NCI-H446 treated with DMSO at 0.1 percent for 48 hours (cell line): ENCODE measurements at regions not wholly inside any gene's neighbourhood (a gene's known extent, or its start where the extent isn't known, plus 50 kb on each side); places are given as distances from the start of the nearest gene placed in this dataset.
"Not testable (repeated sequence)": the region's sequence is repeated elsewhere in the genome, so short reads cannot be mapped to it uniquely, and the experiment has no call there.

Experiments
- DNase-seq: peaks from one replicate; lab custom pipeline; 2025; lab: John Stamatoyannopoulos, UW

DNA sequence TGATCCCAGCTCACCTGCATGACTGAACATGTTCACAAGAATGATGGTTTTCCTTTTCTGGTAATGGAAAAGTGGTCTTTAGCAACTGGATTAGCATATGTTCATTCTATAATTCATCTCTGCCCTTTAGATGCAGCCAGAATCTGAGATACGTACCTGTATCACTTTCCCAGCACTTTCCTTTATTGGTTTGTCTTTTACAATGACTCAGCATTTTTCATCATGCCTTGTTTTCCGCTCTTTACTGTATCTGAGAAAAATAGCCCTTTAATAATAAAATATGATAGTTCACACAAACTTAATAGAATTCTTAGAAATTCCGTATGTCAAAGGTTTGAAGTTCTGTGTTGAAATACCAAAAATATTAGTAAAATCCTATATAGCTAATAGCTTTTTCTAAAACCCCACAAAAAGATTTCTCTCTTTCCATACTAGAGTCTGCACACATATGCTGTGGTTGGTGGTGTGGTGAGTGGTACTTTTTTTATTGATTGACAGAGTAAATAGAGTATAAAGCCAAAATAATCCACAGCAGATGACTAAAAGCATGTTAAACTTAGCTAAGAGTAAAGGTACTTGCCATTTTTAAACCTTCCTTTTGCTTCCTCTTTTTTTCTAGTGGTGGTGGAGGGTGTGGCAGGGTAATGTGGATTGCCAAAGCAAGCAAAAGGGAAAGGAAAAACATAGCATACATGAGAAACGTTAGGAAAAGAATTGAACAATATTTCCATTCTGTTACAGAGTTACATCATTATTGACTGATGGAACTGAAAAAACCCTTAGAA is 328.9 kb upstream of the RBMS3 start:
- no peak for DNase-seq

DNA sequence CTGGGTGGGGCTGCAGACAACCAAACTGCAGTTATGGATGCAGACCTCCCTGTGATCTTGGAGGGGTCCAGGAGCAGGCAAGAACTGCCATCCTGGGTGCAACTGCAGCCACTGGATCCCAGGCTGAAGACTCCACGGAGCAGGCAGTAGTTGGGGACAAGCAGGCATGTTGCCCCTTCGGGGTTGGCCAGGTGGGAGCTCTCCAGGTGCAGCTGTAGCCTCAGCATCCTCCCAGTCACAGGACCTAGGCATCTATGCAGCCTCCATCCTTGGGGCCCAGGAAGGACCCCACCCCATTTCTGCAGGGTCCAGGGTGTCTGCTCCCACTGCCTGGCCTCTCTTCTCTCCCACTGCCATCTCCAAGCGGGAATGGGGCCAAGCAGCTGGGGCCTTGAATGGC is 322.2 kb upstream of the RBMS3 start:
- no peak for DNase-seq

DNA sequence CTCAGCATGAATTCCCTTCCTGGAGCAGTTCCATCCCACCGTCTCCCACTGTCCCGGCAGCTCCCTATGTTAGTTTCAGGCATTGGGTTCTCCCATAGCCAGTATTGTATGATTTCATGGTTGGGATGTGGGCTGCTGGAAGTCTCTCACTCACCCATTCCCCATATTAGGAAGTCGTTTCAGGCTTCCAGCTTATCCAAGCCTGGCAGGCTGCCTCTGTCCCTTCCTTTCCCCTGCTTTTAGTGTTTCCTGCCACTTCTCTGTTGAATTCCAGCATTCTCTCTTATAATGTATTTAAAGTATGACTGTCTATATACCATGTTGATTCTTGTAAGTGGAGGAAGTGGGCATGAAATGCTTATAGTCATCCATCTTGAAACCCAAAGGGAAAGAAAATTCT is 309.7 kb upstream of the RBMS3 start:
- no peak for DNase-seq

DNA sequence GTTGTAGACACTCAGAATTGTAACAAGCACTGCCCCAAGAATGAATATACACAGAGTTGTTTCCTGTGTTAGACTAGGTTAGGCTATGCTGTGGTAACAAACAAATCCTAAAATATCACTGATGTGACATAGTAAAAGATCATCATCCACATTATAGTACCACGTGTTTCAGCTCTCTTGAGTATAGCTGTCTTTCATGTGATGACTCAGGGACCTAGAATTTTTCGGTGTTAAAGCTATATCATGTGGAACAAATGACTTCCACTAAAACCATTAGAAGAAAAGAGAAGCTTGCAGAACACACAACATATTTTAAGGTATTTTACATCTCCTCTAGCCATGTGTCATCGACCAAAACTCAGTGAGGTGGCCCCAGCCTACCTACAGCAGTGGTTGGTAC is 307.9 kb upstream of the RBMS3 start:
- no peak for DNase-seq

DNA sequence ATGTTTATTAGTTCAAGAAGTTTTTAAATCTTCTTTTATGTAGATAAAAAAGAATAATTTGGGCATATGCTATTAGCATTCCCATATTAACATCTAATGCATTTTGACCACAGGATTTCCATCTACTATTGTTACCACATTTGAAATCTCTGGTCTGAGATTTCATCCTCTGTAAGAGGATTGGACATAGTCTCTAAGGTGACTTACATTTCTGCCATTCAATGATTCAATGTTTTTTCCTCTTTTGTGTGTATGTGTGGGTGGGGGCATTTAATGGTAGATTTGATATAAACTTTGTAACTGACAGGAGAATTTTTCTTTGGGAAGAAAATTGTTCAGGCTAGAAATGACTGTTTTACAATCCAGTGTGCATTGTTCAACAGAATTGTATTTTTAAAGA is 307.3 kb upstream of the RBMS3 start:
- no peak for DNase-seq

DNA sequence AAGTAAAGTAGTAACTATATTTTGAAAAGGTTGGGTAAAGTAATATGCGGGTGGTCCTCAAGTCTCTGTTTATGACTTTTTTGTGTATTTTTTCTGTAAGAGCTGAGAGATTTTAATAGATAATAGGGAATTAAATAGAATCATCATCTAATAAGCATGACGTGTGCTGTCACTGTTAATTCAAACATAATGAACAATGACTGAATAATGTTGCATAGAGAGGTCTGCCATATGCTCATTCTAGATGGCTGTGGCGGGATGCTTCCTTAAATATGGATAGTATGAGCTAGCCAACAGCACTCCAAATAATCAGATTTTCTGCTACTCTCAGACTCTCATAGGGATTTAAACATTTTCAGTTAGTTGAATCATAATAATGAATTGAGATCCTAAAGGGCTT is 302.8 kb upstream of the RBMS3 start:
- DNase-seq = peak; percentile 1

DNA sequence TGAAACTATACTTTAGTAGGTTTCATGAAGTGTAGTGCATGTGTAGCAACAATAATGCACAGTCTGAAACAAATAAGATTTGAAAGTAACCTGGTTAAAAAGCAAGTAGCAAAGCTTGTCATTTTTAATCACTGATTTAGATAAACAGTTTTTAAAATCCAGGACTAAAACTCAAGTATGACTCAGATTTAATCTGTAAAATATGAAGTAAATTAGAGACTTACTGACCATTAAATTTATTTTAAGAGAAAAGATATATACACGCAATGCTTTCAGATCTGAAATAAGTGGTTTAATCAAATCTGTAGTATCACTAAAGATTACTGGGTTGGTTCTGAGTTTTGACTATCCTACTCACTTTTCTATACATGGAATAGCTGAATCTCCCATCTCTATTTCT is 300.7 kb upstream of the RBMS3 start:
- no peak for DNase-seq

DNA sequence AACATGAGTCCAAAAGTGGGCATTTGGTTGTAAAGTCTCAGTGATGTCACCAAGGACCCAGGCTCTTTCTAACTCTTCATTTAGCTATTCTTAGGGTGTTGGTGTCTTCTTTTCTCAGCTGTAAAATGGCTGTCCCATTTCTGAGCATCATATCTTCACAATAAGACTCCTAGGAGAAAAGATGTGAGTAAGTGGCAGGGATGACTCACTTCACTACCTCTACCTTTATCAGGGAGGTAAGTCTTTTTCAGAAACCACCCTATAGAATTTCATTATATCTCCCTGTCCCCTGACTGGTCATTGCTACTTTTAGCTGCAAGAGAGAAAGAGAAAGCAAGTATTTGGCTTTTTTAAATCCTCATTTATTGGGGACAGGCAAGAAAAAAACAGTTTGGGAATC is 300.2 kb upstream of the RBMS3 start:
- DNase-seq = no peak

DNA sequence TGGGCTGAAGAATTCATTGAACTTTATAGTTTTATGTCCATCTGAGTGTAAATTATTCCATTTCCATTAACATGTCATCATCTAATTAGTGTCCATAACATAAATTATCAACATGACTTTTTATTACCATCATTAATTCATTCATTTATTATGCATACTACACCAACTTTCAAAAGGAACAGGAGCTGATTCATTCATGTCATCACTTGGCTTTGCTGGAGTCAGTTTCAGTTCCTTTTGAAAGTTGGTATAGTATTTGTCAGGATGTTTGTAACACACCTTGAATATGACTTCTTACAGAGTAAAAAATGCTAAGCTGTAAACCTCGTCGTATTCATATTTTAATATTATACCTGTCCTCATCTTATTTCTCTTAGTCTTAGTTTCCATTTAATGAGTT is 298.0 kb upstream of the RBMS3 start:
- no peak for DNase-seq

DNA sequence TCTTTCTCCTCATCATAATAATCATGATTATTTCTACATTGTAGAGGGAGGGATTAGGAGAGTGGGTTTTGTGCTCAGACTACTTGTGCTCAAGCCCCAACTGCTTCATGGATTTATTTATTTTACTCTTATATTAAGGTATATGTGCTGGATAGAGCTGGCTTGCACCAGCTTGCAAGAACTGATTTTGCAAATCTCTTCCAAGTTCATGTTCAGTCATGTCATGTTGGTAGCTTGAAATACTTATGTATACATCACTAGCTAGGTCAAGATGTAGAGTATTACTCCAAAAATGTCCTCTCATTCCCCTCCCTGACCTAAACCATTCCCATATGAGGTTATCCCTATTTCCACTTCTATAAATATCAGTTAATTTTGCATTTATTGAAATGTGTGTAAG is 293.9 kb upstream of the RBMS3 start:
- DNase-seq = no peak

DNA sequence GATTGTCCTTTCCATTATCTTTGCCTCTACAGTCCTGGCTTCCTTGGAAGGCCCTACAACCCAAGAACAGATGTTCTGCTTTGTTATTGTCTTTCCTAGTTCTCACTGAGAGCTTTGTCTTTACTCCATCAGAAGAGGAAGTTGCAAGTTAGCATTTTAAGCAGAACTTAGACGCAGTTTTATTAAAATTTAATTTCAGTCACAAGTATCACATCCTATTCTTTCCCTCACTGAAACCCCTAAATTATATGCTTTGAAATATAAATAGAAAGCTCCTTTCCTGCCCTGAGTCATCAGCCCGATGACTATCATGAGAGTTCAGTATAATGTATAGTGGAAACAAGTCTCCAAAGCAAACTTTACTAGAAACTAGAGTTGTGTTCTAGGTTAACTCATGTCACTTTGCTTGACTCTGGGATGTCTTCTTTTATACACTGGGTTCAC is 291.2 kb upstream of the RBMS3 start:
- no peak for DNase-seq

DNA sequence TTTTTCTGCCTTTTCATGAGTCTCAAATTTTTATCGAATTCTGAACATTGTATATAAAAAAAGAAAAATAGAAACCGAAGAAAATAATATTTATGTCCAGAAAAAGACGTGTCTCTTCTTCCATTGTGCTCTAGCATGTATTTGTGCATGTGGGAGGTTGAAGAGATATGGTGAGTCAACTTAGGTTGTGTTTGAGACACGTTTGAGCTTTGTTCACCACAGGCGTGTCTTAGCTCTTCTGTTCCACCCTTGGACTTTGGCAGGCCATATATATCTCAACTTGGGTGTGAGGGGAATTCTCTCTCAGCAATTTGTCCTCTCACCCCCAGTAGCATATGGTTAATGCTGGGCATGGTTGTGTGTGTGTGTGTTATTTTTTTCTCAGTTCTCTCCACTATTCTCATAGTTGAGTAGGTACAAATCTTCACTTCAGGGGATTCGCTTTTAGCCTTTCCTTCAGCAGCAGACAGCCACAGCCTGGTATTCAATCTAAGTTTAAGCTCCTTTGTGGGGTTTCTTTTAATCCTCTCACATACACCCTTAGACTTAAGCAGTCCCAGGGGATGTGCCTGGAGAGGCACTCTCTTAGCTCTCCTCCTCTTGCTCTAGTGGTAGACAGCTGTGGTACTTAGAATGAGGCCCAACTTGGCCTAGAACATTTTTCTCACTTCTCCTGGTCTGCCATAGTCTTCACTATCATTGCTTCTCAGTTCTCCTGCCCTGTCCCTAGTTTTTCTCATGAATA is 286.5 kb upstream of the RBMS3 start:
- DNase-seq = no peak

DNA sequence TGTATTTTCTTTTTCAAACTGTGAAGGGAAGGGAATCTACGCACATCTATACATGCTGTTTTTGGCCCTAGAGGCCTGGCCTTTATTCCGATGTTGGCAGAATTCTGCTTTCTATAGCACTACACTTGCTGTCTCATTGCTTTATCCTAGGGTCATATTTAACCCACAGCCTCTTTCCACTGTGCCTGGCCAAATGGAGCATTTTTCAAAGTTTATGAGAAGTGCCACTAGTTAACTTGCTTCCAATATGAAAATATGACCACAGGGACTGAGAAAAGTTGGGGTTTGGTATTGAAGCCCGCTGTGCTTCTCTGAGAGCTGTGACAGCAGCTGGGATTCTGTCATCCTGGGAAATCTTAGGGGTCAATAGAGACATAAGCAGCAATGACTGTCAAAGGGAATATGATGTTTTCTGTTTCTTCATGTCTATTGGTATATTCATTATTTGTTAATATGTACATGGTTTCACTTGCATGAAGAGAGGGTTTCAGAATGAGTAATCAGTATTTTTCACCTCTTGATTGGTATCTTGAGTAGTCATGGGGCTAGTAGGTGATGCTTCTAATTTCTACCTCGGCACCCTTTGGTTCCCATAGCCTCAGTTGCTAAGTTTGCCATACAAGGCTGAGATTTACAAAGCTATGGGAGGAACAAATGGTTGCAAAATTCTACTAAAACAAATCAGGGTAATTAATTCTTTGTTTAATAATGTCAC is 275.8 kb upstream of the RBMS3 start:
- no peak for DNase-seq

DNA sequence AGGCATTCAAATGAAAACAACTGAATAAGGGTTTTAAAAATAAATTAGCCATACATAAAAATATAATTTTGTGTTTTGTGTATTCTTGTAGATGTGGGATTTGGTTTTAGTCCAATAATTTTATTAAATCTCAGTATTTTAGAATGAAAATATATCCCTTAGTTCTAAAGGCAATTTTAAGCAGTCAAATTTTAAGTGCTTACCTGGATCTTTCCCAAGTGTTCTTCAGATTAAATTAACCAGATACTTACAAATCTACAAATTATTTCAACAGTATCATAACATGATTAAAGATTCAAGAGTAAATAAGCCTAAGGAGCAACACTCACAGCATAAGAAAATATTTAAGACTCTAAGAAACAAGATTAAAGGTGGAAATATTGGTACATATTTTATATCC is 275.0 kb upstream of the RBMS3 start:
- DNase-seq = no peak

DNA sequence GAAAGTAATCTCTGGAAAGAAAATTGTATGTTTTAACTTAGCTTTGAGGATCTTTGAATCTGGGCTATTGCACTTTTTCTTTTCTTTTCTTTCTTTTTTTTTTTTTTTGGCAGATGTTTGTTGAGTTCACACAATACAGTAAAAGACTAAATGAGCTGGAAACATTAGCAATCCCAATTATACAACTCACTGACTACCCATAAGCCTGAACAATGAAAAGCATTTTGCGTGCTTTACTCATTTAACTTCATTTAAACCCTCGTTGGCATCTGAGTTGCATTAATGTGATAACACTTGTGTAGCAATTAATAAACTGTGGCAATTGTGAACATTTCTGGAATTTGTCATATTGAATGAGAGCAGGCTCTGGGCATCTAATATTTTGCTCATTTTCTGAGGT is 269.4 kb upstream of the RBMS3 start:
- peak; percentile 3 for DNase-seq

DNA sequence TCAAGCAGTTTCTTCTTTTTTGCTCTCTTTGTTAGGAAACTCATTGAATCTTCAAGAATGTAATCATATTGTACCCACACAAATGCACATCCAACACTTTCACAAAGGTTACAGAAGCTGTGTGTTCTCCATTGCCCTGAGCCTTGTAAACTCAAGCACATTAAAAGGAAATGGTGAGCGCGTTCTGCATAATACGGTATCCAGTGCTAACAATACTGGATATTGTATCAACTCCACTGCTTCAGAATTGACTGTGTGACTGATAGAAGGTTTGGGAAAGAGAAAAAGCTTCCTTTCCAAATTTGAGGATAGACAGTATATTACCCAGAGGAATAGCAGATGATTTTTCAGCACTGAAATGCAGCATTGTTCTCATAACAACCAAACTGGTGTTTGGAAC is 268.9 kb upstream of the RBMS3 start:
- DNase-seq = no peak

DNA sequence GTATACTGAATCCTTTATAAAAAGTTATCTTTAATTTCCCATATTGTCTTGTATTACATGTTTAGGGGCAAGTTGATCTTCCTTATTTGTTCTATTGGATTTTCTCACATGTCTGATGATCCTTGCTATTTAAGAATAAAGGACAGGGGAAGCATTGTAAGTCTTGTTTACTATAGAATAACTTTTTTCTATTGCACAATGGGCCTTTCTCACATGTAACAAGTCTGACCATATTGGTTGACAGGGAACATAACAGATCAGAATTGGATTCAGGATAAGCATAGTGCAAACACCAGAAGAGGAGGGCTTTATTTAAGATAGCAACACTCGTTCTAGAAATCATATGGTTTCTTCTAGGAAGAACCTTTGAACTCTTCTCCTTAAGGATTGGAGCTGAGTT is 257.9 kb upstream of the RBMS3 start:
- DNase-seq = no peak

DNA sequence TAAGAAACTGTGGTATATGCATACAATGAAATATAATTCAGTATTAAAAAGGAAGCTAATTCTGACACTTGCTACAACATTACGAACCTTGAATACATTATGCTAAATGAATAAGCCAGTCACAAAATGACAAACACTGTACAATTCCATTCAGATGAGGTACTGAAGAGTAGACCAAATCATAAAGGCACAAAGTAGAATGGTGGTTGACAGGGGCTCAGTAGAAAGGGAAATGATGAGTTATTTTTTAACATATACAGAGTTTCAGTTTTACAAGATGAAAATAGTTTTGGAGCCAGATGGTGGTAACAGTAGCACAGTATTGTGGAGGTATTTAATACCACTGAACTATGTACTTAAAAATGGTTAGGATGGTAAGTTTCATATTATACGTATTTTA is 254.6 kb upstream of the RBMS3 start:
- no peak for DNase-seq

DNA sequence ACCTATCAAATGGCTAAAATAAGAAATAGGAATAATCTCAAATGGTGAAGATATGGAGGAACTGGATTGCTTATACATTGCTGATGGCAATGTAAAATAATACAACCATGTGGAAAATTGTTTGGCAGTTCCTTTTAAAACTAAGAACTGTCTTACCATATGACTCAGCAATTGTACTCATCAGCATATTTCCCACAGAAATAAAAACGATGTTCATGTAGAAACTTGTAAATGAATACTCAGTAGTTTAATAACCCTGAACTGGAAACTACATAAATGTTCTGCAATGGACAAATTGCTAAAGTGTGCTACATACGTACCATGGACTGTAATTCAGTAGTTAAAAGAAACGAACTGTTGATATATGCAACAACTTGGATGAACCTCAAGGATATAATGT is 253.9 kb upstream of the RBMS3 start:
- no peak for DNase-seq

DNA sequence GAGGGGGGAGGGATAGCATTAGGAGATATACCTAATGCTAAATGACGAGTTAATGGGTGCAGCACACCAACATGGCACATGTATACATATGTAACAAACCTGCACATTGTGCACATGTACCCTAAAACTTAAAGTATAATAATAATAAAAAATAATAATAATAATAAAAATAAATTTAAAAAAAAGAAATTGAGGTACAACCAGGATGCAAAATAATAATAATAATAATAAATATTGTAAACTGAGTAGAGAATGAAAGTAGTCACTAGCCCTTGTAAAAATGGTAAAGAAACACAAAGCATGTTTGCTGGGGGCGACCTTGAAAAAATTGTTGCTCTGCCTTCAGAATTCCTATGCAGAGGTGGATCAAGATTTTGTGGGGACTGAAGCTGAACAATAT is 249.7 kb upstream of the RBMS3 start:
- DNase-seq = not testable (repeated sequence)

DNA sequence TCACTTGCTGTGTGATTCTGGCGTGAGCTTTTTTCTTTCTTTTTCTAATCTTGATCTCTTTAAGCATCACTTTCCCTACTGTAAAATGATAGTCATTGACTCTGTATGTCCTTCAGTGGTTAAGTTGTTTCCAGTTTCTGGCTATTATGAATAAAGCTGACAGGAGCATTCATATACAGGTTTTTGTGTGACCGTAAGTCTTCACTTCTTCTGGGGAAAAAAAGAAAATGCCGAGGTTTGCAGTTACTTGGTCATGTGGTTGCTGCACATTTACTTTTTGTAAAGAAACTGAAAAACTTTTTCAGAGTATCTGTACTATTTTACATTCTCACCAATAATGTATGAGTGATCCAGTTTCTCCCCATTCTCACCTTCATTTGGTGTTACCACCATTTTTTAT is 247.4 kb upstream of the RBMS3 start:
- no peak for DNase-seq

DNA sequence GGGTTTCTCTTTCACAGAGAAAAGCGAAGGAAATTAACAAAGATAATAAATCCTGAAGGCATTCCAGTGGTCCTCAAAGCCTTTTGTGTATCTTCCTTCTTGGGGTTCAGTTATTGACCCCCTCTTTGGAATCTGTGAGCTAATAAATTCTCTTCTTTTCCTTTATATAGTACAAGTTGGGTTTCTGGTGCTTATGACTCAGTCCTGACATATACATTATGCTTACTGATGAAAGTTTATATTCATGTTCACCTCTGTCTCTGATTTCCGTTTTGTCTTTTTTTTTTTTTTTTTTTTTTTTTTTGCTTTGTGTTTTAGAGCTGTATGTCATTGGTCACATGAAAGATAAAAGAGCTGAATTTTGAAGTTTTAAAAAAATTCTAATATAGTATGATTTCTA is 230.7 kb upstream of the RBMS3 start:
- DNase-seq = no peak

DNA sequence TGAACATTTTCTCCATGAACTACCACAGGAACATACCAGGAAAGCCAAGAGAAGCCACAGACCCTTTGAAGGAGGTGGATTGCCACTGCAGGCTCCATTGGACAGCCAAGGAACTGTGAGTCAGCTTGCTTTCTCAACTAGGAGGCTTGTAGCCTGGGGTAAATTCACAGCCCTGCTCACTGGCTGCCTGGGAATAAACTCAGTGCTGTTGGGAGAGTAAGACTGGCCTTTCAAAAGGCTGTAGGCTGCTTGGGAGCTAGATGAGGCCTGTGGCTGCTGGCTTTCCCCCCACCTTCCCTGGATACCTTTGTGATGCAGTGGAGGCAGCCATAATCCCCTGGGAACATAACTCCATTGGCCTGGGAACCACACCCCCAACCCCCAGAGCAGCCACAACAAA is 223.5 kb upstream of the RBMS3 start:
- no peak for DNase-seq
